Panc1 (cell line): ENCODE measurements at regions not wholly inside any gene's neighbourhood (a gene's known extent, or its start where the extent isn't known, plus 50 kb on each side); places are given as distances from the start of the nearest gene placed in this dataset.

Experiments used
- CTCF ChIP-seq: fragments of 450-650 bp; IDR thresholded peaks from 2 replicates; pipeline ENCODE4 v1.5.1; 2017; ENCODE audit warnings: mild to moderate bottlenecking
- POLR2AphosphoS5 ChIP-seq: IDR thresholded peaks from 2 replicates; pipeline ENCODE4 v1.6.1; 2012; ENCODE audit warnings: mild to moderate bottlenecking, low read depth, low read length, moderate library complexity
- TF ChIP-seq, protein P1 (sequence below), 2 experiments: IDR thresholded peaks; 2 replicates each; pipeline ENCODE4 v1.6.1; 2011 to 2012; ENCODE audit warnings: low read depth in 2 of 2, control low read depth in 1 of 2, low read length in 1 of 2, mild to moderate bottlenecking in 1 of 2, moderate library complexity in 1 of 2; ENCODE audit not compliant: insufficient read depth in 1 of 2

DNA sequence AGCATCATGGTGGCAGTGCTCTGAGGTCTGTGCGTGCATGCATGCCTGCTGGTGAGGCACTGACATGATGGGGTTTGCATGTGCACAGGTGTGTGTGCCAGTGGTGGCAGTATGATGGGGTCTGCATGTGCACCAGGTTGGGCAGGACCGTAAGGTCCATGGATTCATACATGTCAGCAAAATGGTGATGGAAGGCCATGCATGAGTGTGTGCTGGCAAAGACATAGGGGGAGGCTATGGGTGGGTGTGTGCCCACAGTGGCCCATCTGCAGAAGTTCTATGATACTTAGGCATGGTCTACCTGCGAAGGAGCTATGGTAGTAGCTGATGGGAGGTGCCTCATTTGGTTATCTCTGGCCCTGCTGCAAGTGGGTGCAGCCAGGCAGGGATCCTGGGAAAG is 348.0 kb upstream of the TARS1 start:
- TF ChIP-seq POLR2AphosphoS5 (no peak), CTCF (no peak)
- TF ChIP-seq, protein P1, sequence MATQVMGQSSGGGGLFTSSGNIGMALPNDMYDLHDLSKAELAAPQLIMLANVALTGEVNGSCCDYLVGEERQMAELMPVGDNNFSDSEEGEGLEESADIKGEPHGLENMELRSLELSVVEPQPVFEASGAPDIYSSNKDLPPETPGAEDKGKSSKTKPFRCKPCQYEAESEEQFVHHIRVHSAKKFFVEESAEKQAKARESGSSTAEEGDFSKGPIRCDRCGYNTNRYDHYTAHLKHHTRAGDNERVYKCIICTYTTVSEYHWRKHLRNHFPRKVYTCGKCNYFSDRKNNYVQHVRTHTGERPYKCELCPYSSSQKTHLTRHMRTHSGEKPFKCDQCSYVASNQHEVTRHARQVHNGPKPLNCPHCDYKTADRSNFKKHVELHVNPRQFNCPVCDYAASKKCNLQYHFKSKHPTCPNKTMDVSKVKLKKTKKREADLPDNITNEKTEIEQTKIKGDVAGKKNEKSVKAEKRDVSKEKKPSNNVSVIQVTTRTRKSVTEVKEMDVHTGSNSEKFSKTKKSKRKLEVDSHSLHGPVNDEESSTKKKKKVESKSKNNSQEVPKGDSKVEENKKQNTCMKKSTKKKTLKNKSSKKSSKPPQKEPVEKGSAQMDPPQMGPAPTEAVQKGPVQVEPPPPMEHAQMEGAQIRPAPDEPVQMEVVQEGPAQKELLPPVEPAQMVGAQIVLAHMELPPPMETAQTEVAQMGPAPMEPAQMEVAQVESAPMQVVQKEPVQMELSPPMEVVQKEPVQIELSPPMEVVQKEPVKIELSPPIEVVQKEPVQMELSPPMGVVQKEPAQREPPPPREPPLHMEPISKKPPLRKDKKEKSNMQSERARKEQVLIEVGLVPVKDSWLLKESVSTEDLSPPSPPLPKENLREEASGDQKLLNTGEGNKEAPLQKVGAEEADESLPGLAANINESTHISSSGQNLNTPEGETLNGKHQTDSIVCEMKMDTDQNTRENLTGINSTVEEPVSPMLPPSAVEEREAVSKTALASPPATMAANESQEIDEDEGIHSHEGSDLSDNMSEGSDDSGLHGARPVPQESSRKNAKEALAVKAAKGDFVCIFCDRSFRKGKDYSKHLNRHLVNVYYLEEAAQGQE (IDR thresholded peaks at IDR 0.05; ENCODE audit: insufficient read depth in 1 of 2, low read depth in 2 of 2, low read length in 1 of 2) = no peak
